ENCODE measurements at regions not wholly inside any gene's neighbourhood (a gene's known extent, or its start where the extent isn't known, plus 50 kb on each side); places are given as distances from the start of the nearest gene placed in this dataset.

- TF ChIP-seq CTCF (IDR thresholded peaks at IDR 0.05) (no peak), CREM (CRISPR knock-in tag; IDR thresholded peaks at IDR 0.05) (no peak), NR3C1 (CRISPR knock-in tag; conservative IDR thresholded peaks at IDR 0.05; ENCODE audit: low read depth) (no peak), FOXJ3 (CRISPR knock-in tag; IDR thresholded peaks at IDR 0.05; ENCODE audit: borderline replicate concordance) (no peak), E2F4 (CRISPR knock-in tag; IDR thresholded peaks at IDR 0.05; ENCODE audit: borderline replicate concordance, low read depth) (no peak), SMAD4 (CRISPR knock-in tag; IDR thresholded peaks at IDR 0.05) (no peak), ZNF281 (CRISPR knock-in tag; IDR thresholded peaks at IDR 0.05) (no peak), CREB1 (CRISPR knock-in tag; IDR thresholded peaks at IDR 0.05) (no peak)
Observed at GRCh38 chr3:110174908-110175307, 837.6 kb upstream of the DPPA4 start.

Data from WTC11 (cell line).